ENCODE measurements at regions not wholly inside any gene's neighbourhood (a gene's known extent, or its start where the extent isn't known, plus 50 kb on each side); places are given as distances from the start of the nearest gene placed in this dataset.
"Not testable (repeated sequence)": the region's sequence is repeated elsewhere in the genome, so short reads cannot be mapped to it uniquely, and the experiment has no call there.

DNA sequence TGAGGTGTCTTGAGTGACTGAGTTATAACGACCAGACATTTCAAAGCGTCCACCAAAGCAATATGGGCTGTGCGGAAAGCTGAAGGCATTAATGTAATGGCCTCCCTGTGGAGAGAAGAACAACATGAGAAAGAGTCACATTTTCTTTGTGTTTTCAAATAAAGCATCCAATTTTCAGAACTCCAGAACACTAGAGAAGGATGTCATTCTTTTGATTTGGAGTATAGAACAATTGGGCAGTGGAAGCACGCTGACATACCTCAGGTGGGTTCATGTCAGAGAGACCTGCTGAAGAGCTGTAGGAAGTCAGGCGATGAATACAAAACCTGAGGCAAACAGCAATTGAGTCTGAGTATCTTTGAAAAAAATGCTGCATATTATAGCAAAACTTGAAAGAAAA, 556.5 kb downstream of the GABRG2 start:
- DNase-seq, result no peak

DNA sequence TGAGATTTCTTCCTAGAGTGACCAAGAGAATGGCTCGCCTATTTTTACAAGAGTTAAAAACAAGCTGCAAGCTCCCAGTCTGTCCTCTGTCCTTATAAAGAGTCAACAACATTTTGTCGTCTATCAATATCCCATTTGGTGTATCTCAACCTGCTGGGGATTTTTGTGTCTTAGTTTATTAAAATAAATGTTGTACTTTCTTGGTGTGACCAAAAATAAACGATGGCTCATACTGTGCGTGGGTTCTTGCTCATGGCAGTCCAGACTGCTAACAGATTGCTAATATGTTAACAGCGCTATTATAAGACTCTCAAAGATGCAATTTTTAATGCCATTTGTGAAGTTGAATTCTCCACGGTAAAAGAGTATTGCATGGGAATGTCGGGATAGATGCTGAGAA, 569.9 kb downstream of the GABRG2 start:
- DNase-seq, result no peak

DNA sequence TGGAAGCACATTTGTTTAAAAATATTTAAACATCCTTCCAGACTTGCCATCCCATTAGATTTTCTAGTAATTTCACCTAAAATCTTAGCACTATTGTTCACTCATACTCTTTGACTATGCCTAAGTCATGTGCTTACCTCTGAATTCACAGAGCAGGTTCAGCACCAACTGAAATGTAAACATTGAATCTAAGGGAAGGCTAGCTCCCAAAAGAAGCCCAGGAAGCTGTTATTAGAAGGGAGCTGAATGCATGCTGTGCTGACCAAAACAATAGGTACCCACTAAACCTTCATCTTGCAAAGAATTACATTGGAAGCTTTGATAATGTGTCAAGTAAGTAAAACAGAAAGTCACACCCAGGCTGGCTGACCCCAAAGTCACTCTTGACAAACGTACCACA, 571.3 kb downstream of the GABRG2 start:
- no peak for DNase-seq

DNA sequence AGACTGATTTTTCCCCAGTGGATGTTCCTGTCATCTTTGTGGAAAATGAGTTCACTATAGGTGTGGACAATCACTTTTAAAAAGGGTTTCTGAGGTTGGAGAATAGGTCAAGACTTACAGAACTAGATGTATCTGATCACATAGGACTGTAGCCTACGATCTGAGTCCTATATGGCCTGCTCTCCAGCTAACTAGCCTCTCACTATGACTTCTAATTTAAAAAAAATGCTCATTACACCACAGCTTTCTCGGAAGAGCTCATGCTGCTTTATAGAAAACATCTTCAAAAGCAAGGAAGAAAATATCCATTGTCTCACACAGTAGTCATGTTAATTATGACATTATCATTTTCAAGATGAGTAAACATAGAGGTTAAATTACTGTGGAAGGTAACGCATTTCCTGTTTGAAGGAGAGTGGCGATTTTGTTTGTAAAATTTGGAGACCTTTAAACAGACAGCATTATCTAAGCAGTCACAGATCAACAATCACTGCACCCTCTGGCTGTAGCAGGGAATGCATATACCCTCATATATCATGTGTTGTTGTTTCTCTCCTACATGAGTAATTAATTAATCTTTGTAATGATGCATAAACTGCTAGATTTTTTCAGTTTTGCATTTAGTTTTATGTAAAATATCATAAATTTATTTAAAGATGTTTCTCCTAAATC, 573.7 kb downstream of the GABRG2 start:
- no peak for DNase-seq

DNA sequence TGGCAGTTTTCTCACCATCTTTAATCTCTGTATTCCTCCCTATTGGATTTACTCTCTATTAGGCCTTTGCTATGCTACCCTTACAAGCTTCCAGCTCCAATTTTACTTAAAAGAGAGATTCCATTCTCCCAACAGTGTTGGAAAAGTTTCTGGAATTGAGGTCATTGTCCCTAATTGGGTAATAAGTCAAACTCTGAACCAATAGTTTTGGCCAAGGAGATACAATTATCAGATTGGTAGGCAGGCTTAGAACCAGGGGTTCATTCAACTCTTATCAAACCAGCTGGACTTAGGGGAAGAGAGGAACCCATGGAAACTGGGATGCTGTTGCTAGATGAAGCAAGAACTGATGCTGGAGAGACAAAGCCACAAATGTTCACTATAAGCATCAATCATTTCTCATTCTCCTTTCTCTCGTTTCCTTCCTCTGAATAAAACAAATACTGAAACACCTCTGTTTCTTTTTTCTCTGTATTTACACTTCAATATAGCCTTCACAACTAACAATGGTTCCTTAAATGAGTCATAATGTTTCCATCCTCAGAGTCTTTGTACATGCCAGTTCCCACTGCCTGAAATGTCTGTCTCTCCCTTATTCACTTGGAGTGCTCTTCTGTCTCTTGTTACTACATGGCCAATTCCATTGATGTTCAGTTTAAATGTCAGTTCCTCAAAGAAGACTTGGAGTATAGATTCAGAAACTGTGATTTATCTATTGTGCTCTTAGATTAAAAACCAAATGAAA, 587.3 kb downstream of the GABRG2 start:
- no peak for DNase-seq

DNA sequence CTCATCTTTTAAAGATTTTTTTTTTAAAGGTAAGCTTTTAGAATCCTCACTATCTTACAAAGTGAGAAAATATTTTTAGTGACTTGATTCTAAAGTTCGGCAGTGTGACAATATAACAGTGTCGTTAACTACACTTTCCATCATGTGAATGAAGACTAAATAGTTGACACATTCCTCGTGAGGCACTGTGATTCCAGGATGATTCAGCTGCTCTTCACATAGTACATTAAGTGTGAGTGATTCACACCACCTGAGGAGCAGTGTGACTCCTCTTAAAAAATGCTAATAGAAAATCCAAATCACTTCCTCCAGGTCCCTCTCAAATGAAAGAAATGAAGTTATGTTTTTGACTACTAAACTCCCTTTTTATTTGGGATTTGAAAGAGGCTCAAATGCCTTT, 589.5 kb downstream of the GABRG2 start:
- DNase-seq, result no peak

DNA sequence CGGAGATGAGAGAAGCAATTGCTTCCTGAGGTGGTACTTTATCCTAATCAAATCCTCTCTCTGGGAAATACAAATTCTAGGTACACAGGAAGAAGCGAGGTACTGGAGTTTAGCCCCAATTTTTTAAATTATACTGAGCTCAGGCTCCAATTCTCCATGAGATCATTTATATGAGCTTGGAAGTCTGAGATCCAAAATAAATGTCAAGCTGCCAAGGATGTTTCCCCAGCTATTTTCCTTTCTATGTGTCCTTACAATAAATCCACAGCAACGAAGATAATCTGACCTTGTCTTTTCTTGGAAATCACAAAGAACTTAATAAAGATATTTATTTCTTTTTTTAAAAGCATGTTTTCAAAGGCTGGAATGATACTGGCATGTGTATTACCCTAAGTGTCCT, 597.3 kb downstream of the GABRG2 start:
- DNase-seq, result peak; percentile 45

DNA sequence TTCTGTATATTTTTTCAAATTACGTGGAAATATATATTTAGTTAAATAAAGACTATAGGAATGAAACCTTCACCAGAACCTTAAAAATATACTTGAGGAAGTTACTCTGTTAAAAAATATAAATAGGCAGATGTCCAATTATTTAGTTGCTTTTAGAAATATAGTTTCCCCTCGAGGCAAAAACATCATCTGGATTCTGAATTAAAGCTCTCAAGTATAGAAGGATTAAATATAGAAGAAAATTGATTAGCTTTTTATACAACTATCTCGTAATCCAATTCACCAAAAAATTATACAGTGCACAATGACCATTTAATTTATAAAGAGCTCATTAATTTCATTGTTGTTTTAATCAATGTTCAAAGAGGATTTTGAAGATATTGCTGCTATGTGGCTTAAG, 601.4 kb downstream of the GABRG2 start:
- peak; percentile 24 for DNase-seq

DNA sequence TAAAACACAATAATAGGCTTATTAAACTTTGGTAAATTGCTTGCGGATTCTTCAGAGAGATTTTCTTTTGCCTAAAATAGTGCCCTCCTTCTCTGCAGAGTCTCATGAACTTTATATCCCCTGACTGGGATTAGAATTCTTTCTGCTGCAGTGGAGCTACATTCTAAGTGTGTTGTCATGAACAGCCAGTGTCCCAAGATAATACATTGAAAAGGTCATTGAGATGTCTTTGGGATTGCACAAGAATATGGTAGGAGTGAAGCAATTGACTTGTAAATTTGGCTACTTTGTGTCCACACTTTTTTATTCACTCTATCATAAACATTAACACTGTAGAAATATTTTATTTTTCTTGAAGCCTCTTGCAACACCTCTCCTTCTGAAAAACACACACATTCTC, 604.5 kb downstream of the GABRG2 start:
- DNase-seq, result no peak

DNA sequence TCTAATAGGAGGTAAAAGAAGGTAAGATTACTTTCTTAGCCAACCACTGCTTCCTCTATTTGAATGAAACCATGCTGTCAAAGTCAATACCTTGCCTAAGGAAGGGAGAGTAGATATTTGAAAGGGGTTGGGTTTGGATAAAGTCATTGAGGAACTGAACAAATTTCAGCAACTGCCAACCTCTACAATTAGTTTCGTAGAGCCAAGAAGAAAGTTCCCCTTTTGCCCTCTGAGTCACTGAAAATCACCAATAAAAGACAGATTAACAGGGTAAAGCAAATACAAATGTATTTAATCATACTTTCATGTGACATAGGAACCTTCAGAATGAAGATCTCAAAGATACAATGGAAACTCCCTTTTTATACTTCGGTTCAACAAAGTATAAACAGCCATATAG, 615.7 kb downstream of the GABRG2 start:
- DNase-seq, result no peak

DNA sequence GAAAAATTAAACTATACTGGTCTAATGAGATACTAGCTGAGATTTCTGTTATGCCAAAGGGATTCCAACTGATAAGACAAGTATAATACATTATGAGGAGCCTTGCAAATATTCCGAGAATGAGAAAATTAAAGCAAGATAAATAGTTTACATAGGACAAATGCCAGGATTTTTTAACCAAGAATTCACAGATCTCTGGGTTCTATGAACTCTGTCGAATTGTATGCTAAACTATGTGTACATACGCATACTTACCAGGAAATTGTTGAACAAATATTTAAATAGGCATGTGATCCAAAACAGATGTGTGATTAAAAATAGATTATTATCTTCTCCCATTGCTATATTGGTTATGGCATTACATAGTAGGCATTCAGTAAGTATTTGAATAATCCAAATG, 616.6 kb downstream of the GABRG2 start:
- DNase-seq, result no peak

DNA sequence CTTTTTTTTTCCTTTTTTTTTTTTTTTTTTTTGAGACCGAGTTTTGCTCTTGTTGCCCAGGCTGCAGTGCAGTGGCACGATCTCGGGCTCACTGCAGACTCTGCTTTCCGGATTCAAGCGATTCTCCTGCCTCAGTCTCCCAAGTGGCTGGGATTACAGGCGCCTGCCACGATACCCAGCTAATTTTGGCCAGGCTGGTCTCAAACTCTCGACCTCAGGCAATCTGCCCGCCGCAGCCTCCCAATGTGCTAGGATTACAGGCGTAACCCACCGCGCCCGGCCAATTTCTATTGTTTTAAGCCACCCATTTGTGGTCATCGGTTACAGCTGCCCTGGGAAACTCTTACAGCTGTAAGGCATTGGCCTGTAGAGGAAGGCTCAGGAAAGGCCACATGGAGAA, 617.7 kb downstream of the GABRG2 start:
- DNase-seq, result no peak

DNA sequence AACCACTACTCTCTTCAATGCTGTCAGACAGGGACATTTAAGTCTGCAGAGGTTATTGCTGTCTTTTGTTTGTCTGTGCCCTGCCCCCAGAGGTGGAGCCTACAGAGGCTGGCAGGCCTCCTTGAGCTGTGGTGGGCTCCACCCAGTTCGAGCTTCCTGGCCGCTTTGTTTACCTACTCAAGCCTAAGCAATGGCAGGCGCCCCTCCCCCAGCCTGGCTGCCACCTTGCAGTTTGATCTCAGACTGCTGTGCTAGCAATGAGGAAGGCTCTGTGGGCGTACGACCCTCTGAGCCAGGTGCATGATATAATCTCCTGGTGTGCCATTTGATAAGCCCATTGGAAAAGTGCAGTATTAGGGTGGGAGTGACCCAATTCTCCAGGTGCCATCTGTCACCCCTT, 628.7 kb downstream of the GABRG2 start:
- not testable (repeated sequence) for DNase-seq

DNA sequence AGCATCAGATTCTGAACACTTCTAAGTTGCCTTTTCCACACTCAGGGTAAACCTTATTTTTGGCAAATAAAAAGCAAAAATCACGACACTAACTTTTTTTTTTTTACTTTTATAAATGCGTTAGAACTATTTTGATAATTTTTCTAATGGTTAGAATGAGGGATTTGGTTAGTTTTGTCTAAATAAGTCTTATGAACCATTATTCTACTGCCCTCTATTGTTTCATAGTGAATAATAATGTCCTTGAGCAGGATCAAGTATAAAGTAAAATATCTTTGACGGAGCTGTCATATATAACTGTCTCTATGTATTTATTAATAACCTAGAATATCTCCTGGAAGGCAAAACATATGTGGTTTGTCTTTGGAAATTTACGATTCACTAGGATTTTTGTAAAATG, 631.8 kb downstream of the GABRG2 start:
- no peak for DNase-seq

DNA sequence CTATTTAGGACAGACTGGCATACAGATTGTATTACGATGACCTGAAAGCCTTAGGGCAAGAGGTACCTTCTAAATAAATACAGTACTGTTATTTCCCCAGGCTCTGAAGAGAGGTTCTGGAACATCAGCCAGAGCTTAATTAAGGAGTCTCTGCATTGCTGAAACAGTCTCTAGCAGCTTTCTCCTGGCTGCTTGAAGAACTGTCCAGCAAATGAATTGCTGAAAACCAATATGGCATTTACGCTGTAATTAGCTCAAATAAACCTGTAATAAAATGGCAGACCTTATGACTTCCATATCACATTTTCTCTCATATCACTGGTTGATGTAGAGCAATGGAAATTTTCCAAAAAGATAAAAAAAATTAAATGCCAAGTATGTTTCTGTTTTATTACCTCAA, 636.3 kb downstream of the GABRG2 start:
- DNase-seq, result no peak

DNA sequence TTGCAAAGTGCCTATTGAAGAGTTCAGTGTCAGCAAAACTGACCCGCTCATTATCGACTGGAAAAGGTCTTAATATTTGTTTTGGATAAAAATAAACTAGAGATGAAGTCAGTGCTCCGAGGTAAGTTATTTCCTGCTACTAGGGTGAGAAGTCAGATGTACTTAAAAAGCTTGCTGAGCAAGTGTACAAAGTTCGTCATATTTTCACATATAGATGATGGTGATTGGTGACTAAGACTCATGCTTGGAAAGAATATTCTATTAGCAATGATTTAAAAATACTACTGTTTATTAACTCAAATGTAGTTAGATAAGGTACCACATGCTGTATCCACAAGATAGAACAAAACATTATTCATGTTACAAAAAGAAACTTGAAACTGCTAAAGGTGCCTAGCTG, 643.7 kb downstream of the GABRG2 start:
- DNase-seq, result no peak

DNA sequence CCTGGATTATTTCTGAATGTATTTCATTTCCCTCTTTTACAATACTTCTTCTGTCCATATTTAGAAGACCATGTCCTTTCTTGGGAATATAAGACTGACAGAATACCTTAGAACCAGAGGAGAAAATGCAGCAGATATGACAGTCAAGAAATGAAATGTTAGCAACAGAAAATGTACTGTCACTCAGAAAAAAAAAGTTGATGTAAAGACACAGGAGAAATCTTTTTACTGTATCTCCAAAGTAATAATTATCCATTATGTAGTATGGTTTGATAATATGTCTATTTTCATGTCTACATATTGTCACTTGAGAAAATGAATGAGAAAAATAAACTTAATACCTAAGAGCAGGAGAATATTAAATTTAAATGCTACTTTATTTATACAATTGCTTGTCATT, 652.1 kb downstream of the GABRG2 start:
- no peak for DNase-seq

DNA sequence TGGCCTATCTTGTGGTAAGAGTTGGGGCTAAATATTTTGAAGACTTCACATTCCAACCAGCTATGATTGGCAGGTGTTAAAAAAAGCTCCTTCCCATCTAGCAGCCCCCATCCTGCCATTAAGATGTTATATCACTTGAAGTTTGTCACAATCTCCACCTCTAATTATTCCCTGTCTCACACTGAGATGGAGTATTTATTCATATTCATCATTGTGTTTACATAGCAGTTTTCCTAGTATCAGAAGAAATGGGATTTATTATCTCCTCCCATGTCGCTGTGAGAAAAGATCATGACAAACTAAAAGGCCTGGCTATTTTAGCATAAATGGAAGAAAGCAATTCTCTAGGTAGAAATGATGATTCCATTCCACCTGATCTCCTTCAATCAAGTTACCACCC, 653.6 kb downstream of the GABRG2 start:
- no peak for DNase-seq

DNA sequence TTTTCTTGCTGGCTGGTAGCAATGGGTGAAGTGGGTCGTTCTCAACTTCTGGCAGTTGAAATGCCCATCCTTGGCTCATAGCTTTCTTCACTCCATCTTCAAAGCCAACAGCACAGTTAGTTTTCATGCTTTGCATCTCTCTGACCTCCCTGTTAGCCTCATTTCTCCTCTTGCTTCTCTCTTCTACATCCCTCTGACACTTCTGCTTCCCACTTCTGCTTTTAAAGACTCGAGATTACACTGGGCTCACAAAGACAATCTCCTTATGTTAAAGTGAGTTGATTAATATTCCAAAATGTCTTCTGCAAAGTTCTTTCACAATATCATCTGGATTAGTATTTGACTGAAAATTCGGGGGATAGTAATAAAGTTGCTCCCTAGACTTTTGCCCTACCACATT, 684.8 kb upstream of the CCNG1 start:
- no peak for DNase-seq

DNA sequence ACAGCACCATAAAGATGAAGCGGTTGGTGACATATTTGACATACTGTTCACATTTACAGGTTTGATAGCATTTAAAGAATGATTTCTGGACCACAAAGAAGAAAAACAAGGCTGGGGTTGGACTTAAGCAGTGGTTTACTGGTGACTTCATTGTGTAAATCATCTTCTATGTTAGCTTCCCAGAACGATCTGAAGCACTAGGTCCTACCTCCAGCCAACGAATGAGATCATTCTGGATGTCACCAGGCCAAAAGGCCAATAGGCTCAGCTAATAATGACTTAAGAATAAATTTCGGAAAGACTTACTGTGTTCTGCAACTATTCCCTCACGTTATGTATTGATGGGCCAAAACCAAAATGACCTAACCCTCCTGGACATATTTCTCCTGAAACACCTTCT, 675.3 kb upstream of the CCNG1 start:
- peak; percentile 2 for DNase-seq

DNA sequence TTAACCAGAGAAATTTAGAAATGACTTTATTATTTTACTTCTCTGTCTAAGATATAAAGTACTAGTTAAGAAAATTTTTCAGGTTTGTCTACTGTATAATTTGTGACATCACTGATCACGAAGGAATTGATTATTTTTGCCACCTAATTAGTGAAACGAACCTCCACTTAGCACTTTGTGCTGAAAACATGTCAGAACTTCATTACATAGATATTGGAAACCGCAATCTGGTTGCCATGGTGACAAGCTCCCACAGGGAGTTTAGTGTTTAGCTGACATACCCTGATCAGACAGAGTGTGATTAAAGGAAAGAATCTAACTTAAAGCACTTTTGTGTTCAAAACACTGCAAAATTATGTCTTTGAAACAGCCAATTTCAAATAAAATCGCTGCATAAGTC, 668.4 kb upstream of the CCNG1 start:
- DNase-seq, result no peak

DNA sequence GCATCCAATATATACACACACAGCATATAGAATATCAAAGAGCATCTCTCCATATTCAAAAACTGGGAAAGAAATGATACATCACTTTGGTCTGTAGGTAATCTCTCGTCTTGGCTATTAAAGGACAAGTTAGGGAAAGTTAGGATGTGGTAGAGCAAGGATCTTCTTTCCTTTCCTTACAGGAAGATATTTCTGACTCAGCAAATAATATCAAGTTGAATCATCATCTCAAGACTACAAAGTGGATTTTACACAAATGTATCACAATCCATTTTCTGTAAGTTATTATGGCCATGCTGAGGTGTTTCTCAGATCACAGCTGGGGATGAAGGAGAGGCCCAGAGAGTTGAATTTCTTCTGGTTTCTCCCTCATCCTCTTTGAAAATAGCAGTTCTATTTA, 651.7 kb upstream of the CCNG1 start:
- DNase-seq, result no peak

DNA sequence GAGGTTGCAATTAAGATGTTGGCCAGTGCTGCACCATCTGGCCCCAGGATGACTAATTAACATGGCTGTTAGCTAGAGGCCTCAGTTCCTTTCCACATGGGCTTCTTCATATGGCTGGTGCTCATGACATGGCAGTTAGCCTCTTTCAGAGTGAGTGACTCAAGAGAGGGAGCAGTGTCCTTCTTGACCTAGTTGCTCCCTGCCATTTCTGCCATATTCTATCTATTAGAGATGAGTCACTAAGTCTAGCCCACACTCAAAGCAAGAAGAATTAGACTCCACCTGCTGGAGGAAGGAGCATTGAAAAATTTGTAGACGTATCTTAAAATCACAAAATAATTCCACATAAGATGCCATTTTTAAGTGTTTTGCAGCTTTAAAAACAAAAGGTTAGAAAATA, 651.2 kb upstream of the CCNG1 start:
- DNase-seq, result no peak

DNA sequence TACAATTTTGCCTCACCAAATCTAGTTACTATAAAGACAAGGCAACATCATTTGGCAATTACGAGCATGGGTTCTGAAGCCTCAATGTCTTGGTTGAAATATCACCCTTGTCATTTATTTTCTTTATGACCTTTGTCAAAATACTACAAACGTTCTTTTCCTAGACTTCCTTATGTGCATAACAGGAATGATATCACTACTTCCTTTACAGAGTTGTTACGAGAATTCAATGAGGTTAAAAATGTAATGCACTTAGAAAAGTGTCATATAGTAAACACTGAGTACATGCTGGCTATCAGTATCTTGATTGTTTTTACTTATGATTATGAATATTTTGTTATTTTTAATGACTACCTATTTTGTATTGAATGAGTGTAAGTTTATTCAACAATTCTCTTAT, 640.9 kb upstream of the CCNG1 start:
- DNase-seq, result no peak

Measured in muscle of arm (tissue), 1 donor.